ENCODE measurements at regions not wholly inside any gene's neighbourhood (a gene's known extent, or its start where the extent isn't known, plus 50 kb on each side); places are given as distances from the start of the nearest gene placed in this dataset.

DNA sequence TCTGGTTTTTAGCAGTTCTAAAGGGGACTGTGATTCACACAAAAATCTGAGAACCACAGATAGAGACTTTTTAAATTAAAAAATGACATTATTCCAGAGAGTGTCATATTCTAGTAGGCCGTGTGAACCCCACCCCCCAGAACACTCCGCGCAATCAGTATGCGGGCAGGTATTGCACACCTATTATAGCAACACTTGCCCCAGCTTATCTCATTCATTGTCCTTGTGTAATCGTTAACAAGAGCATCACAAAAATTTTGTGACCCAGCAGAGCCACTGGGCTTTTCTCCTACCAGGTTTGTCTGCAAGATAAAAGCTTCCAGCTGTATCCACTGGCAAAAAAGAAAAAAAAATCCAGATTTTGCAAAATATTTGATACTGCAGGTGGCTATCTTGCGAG, 394.1 kb upstream of the SMIM31 start:
- Mint-ChIP-seq H3K27me3 (no peaks in the 10 kb centered on the region), H3K27ac (no peak overlapping the region), H3K4me1 (ENCODE audit: low read depth in 2 of 2) (no peaks in the 10 kb centered on the region), H3K9me3 (peaks cover 0 to 1% of the 10 kb centered on the region in 2 donors), H3K4me3 (no peak overlapping the region), H3K36me3 (ENCODE audit: insufficient read depth) (no peaks in the 10 kb centered on the region)
- DNase-seq (no peak), ATAC-seq (replicated peaks) (no peak)

- Mint-ChIP-seq H3K27me3 (no peaks in the 10 kb centered on the region), H3K4me3 (no peak overlapping the region), H3K4me1 (ENCODE audit: low read depth in 2 of 2) (no peaks in the 10 kb centered on the region), H3K27ac (no peak overlapping the region), H3K9me3 (no peaks in the 10 kb centered on the region), H3K36me3 (ENCODE audit: insufficient read depth) (peaks cover 4% of the 10 kb centered on the region)
- no peak for ATAC-seq (replicated peaks)
- DNase-seq: no peak
Measured at GRCh38 chr4:164368894-164369293, 385.0 kb upstream of the SMIM31 start.

- ATAC-seq (replicated peaks) (no peak), DNase-seq (no peak)
- H3K9me3 Mint-ChIP-seq: peaks cover 2 to 5% of the 10 kb centered on the region in 2 donors
- no peaks in the 10 kb centered on the region for H3K4me1 Mint-ChIP-seq (ENCODE audit: low read depth in 2 of 2)
- no peak overlapping the region for H3K27ac Mint-ChIP-seq
- H3K36me3 Mint-ChIP-seq (ENCODE audit: insufficient read depth): no peaks in the 10 kb centered on the region
- no peaks in the 10 kb centered on the region for H3K27me3 Mint-ChIP-seq
- no peak overlapping the region for H3K4me3 Mint-ChIP-seq
Measured at GRCh38 chr4:164373021-164373420, 380.9 kb upstream of the SMIM31 start.

- Mint-ChIP-seq H3K27ac (no peak overlapping the region), H3K9me3 (peaks cover 3 to 9% of the 10 kb centered on the region in 2 donors), H3K4me3 (no peak overlapping the region), H3K4me1 (ENCODE audit: low read depth in 2 of 2) (no peaks in the 10 kb centered on the region), H3K27me3 (no peaks in the 10 kb centered on the region), H3K36me3 (ENCODE audit: insufficient read depth) (no peaks in the 10 kb centered on the region)
- ATAC-seq (replicated peaks) (no peak), DNase-seq (no peak)
Measured at GRCh38 chr4:164377277-164377676, 376.7 kb upstream of the SMIM31 start.

DNA sequence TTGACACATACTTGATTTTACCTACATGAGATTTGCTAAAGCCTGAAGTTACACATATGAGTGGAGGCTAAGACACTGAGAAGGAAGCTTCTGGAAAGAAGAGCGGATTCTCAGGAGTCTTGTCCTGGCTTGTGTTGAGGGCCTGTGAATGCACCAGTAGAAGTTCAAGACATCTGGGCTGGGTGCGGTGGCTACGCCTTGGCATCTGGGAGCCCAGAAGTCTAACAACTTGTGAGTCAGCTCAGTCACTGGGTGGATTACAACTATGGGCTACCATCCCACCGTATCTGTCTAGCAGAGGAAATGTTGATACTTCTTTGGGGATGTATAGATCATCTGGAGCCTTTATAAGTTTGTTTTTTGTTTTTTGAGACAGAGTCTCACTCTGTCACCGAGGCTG, 375.6 kb upstream of the SMIM31 start:
- ATAC-seq (replicated peaks) (no peak), DNase-seq (no peak)
- Mint-ChIP-seq H3K9me3 (peaks cover 3 to 9% of the 10 kb centered on the region in 2 donors), H3K4me1 (ENCODE audit: low read depth in 2 of 2) (no peaks in the 10 kb centered on the region), H3K27ac (no peak overlapping the region), H3K36me3 (ENCODE audit: insufficient read depth) (no peaks in the 10 kb centered on the region), H3K27me3 (peaks cover 0 to 7% of the 10 kb centered on the region in 2 donors), H3K4me3 (no peak overlapping the region)

DNA sequence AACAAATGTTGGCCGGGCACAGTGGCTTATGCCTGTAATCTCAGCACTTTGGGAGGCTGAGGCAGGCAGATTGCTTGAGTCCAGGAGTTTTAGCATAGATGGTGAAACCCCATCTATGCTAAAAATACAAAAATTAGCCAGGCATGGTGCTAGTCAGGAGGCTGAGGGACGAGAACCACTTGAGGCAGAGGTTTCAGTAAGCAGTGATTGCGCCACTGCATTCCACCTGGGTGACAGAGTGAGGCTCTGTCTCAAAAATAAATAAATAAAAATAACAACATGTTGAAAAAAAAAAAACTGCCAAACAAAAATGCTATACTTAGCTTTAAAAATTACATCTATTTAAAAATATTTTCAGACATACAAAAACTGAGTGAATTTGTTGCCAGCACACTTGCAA, 374.2 kb upstream of the SMIM31 start:
- peaks cover 0 to 7% of the 10 kb centered on the region in 2 donors for H3K27me3 Mint-ChIP-seq
- H3K27ac Mint-ChIP-seq: no peak overlapping the region
- peaks cover 3 to 9% of the 10 kb centered on the region in 2 donors for H3K9me3 Mint-ChIP-seq
- ATAC-seq (replicated peaks) (no peak), DNase-seq (no peak)
- H3K36me3 Mint-ChIP-seq (ENCODE audit: insufficient read depth): no peaks in the 10 kb centered on the region
- H3K4me3 Mint-ChIP-seq: no peak overlapping the region
- H3K4me1 Mint-ChIP-seq (ENCODE audit: low read depth in 2 of 2): no peaks in the 10 kb centered on the region

DNA sequence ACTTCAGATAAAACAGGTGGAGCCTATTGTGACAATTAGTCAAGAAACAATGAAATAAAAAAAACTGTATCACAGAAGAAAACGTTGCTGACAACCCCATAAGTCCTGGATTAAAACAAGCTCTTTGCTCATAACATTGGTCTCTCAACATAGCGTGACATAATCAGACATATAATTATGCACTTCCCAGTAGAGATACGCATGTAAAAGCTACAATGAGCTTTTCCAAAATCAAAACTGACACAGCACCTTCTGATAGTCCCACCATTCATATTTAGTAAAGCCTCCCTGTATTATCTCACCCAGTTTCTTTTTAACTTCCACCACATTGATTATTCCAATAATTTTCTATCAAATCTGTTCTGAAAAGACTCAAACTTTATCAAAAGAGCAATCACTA, 372.1 kb upstream of the SMIM31 start:
- Mint-ChIP-seq H3K4me3 (no peak overlapping the region), H3K9me3 (peaks cover 3 to 9% of the 10 kb centered on the region in 2 donors), H3K27ac (no peak overlapping the region), H3K36me3 (ENCODE audit: insufficient read depth) (no peaks in the 10 kb centered on the region), H3K4me1 (ENCODE audit: low read depth in 2 of 2) (no peaks in the 10 kb centered on the region), H3K27me3 (peaks cover 0 to 7% of the 10 kb centered on the region in 2 donors)
- DNase-seq: no peak
- no peak for ATAC-seq (replicated peaks)

GRCh38 chr4:164383058-164383357, 370.9 kb upstream of the SMIM31 start:
- peaks cover 0 to 7% of the 10 kb centered on the region in 2 donors for H3K27me3 Mint-ChIP-seq
- no peak for DNase-seq
- H3K9me3 Mint-ChIP-seq: peaks cover 1 to 5% of the 10 kb centered on the region in 2 donors

DNA sequence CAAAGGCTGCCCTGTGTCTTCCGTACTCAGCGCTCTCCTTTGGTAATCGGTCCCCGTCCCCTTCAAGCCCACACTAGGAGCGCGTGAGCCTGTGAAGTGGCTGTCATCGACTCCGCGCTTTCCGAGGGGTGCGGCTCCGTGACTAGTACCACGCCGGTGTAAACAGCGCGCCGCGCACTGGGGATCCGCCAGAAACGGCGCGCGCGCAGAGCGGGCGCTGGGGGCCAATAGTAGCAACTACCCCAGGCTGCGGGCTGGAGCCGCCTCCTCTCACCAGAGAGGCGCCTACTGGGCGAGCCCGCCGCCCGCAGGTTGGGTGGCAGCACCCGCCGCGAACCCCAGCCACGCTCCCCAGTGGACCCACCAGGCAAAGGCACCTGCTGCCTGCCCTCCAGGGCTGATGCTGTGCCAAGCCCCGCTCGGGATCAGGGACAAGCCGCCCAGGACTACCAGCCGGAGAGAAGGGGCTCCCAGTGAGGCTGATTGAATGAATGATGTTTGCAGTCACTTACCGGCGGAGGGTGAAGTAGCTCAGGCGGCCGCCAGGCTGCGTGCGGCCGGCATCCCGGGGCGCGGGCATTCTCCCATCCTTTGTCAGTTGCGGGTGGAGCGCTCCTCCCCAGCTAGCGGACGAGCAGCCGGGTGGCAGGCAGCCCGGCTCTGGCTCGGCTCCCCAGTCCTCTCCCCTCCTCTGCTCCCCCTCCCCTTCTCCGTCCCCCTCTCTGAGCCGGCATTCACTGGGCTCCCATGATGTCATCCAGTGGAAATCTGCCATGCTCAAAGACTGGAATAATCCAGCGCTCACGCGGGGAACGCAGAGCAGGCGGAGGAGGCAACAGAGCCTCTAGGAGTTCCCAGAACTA, 370.3 kb upstream of the SMIM31 start:
- H3K9me3 Mint-ChIP-seq: no peaks in the 10 kb centered on the region
- H3K4me3 Mint-ChIP-seq: no peak overlapping the region
- H3K36me3 Mint-ChIP-seq (ENCODE audit: insufficient read depth): no peaks in the 10 kb centered on the region
- H3K4me1 Mint-ChIP-seq (ENCODE audit: low read depth in 2 of 2): no peaks in the 10 kb centered on the region
- peaks cover 0 to 7% of the 10 kb centered on the region in 2 donors for H3K27me3 Mint-ChIP-seq
- H3K27ac Mint-ChIP-seq: no peak overlapping the region
- no peak for DNase-seq
- ATAC-seq (replicated peaks): no peak

More at GRCh38 chr4:164383058-164383357, 370.9 kb upstream of the SMIM31 start:
- no peak for ATAC-seq (replicated peaks)
- Mint-ChIP-seq H3K27ac (no peak overlapping the region), H3K4me1 (ENCODE audit: low read depth in 2 of 2) (no peaks in the 10 kb centered on the region), H3K36me3 (ENCODE audit: insufficient read depth) (no peaks in the 10 kb centered on the region), H3K4me3 (no peak overlapping the region)

- Mint-ChIP-seq H3K4me1 (ENCODE audit: low read depth in 2 of 2) (no peaks in the 10 kb centered on the region), H3K9me3 (no peaks in the 10 kb centered on the region), H3K27me3 (peaks cover 0 to 7% of the 10 kb centered on the region in 2 donors), H3K27ac (no peak overlapping the region), H3K36me3 (ENCODE audit: insufficient read depth) (no peaks in the 10 kb centered on the region), H3K4me3 (no peak overlapping the region)
- ATAC-seq (replicated peaks): no peak
- no peak for DNase-seq
Measured at GRCh38 chr4:164384416-164384815, 369.5 kb upstream of the SMIM31 start.

DNA sequence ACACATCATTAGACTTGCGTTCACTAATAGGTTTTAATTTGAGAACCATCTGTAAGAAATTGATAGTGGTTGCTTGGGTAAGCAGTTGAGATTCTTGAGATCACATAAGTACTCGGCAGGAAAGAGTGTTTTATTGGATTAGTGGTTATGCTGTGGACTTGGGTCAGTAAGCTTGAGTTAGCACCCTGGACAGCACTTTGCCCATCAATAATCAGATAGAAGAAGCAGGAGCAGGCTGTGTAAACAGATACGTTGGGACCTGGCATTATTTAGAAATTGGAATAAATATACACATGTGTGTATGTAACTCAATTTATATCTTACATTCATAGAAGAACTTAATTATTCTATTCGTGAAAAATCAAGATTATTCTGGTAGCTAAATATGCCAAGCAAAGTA, 357.5 kb upstream of the SMIM31 start:
- no peak for DNase-seq
- H3K4me3 Mint-ChIP-seq: no peak overlapping the region
- no peaks in the 10 kb centered on the region for H3K27me3 Mint-ChIP-seq

GRCh38 chr4:164402554-164402953, 351.4 kb upstream of the SMIM31 start:
- Mint-ChIP-seq H3K36me3 (ENCODE audit: insufficient read depth) (no peaks in the 10 kb centered on the region), H3K27me3 (no peaks in the 10 kb centered on the region), H3K4me1 (ENCODE audit: low read depth in 2 of 2) (no peaks in the 10 kb centered on the region), H3K27ac (no peak overlapping the region), H3K9me3 (peaks cover 6 to 10% of the 10 kb centered on the region in 2 donors), H3K4me3 (no peak overlapping the region)
- DNase-seq (no peak), ATAC-seq (replicated peaks) (no peak)

More for the DNA sequence above, 357.5 kb upstream of the SMIM31 start:
- Mint-ChIP-seq H3K4me1 (ENCODE audit: low read depth in 2 of 2) (no peaks in the 10 kb centered on the region), H3K9me3 (peaks cover 4 to 7% of the 10 kb centered on the region in 2 donors), H3K36me3 (ENCODE audit: insufficient read depth) (no peaks in the 10 kb centered on the region), H3K27ac (no peak overlapping the region)
- no peak for ATAC-seq (replicated peaks)

- ATAC-seq (replicated peaks) (no peak), DNase-seq (no peak)
- H3K4me3 Mint-ChIP-seq: no peak overlapping the region
- H3K36me3 Mint-ChIP-seq (ENCODE audit: insufficient read depth): no peaks in the 10 kb centered on the region
- H3K27me3 Mint-ChIP-seq: no peaks in the 10 kb centered on the region
- H3K27ac Mint-ChIP-seq: no peak overlapping the region
- H3K9me3 Mint-ChIP-seq: peaks cover 14 to 22% of the 10 kb centered on the region in 2 donors
- H3K4me1 Mint-ChIP-seq (ENCODE audit: low read depth in 2 of 2): no peaks in the 10 kb centered on the region
Measured at GRCh38 chr4:164405774-164406173, 348.2 kb upstream of the SMIM31 start.

- Mint-ChIP-seq H3K27me3 (no peaks in the 10 kb centered on the region), H3K27ac (no peak overlapping the region), H3K36me3 (ENCODE audit: insufficient read depth) (no peaks in the 10 kb centered on the region), H3K4me3 (no peak overlapping the region), H3K4me1 (ENCODE audit: low read depth in 2 of 2) (no peaks in the 10 kb centered on the region), H3K9me3 (peaks cover 12 to 18% of the 10 kb centered on the region in 2 donors)
- ATAC-seq (replicated peaks) (no peak), DNase-seq (no peak)
Measured at GRCh38 chr4:164408831-164409230, 345.1 kb upstream of the SMIM31 start.

Measured in effector memory CD8-positive, alpha-beta T cell (primary cell).